ENCODE measurements at regions not wholly inside any gene's neighbourhood (a gene's known extent, or its start where the extent isn't known, plus 50 kb on each side); places are given as distances from the start of the nearest gene placed in this dataset.

GRCh38 chr9:38284588-38285051 lies 107.9 kb upstream of the ALDH1B1 start:
- no peak for DNase-seq

- no peak for DNase-seq
These were observed 108.4 kb upstream of the ALDH1B1 start for GRCh38 chr9:38284039-38284575.

- DNase-seq, result no peak
These were observed 109.7 kb upstream of the ALDH1B1 start for GRCh38 chr9:38282756-38283155.

- DNase-seq, result no peak
These were observed 110.6 kb upstream of the ALDH1B1 start for GRCh38 chr9:38281917-38282316.

GRCh38 chr9:38281196-38281595 lies 111.3 kb upstream of the ALDH1B1 start:
- no peak for DNase-seq

- no peak for DNase-seq
These were observed 112.2 kb upstream of the ALDH1B1 start for GRCh38 chr9:38280251-38280800.

GRCh38 chr9:38278931-38279679 lies 113.4 kb upstream of the ALDH1B1 start:
- no peak for DNase-seq

- no peak for DNase-seq
These were observed 114.0 kb upstream of the ALDH1B1 start for GRCh38 chr9:38278457-38278856.

- DNase-seq, result no peak
These were observed 114.8 kb upstream of the ALDH1B1 start for GRCh38 chr9:38277601-38278200.

- DNase-seq, result no peak
These were observed 115.6 kb upstream of the ALDH1B1 start for GRCh38 chr9:38276771-38277439.

- no peak for DNase-seq
These were observed 117.7 kb upstream of the ALDH1B1 start for GRCh38 chr9:38274800-38275199.

GRCh38 chr9:38272710-38273109 lies 119.8 kb upstream of the ALDH1B1 start:
- DNase-seq, result no peak

GRCh38 chr9:38271666-38272241 lies 120.7 kb upstream of the ALDH1B1 start:
- no peak for DNase-seq

GRCh38 chr9:38269775-38270174 lies 122.7 kb upstream of the ALDH1B1 start:
- DNase-seq, result no peak

- DNase-seq, result no peak
These were observed 129.0 kb upstream of the ALDH1B1 start for GRCh38 chr9:38263532-38263931.

- DNase-seq, result no peak
These were observed 132.8 kb upstream of the ALDH1B1 start for GRCh38 chr9:38259519-38260218.

GRCh38 chr9:38259056-38259455 lies 133.4 kb upstream of the ALDH1B1 start:
- DNase-seq, result no peak

GRCh38 chr9:38257626-38258215 lies 134.8 kb upstream of the ALDH1B1 start:
- no peak for DNase-seq

GRCh38 chr9:38256461-38256860 lies 136.0 kb upstream of the ALDH1B1 start:
- no peak for DNase-seq

- DNase-seq, result no peak
These were observed 136.9 kb upstream of the ALDH1B1 start for GRCh38 chr9:38255599-38255998.

GRCh38 chr9:38254756-38255155 lies 137.7 kb upstream of the ALDH1B1 start:
- no peak for DNase-seq

- no peak for DNase-seq
These were observed 138.4 kb upstream of the ALDH1B1 start for GRCh38 chr9:38254151-38254550.
